ENCODE measurements at regions not wholly inside any gene's neighbourhood (a gene's known extent, or its start where the extent isn't known, plus 50 kb on each side); places are given as distances from the start of the nearest gene placed in this dataset.

DNA sequence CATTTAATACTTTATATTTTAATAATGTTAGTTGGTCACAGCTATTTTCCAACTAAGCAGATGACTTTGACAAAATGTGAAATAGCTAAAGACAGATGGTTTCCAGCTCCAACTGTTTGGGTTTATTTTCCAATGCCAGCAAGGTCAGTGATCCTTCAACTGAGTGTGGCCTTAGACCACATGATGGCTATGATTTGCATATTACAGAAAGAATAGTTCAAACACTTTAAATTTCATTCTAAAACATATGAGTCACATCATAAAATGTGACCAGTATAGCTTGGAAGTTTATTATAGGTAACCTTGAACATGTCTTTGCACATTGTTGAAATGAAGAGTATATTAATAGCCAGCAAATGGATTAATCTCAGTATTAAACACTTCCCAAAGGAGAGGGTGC is 454.0 kb upstream of the C1orf87 start:
- no peak overlapping the region for H3K4me3 ChIP-seq
- TF ChIP-seq, protein P1, sequence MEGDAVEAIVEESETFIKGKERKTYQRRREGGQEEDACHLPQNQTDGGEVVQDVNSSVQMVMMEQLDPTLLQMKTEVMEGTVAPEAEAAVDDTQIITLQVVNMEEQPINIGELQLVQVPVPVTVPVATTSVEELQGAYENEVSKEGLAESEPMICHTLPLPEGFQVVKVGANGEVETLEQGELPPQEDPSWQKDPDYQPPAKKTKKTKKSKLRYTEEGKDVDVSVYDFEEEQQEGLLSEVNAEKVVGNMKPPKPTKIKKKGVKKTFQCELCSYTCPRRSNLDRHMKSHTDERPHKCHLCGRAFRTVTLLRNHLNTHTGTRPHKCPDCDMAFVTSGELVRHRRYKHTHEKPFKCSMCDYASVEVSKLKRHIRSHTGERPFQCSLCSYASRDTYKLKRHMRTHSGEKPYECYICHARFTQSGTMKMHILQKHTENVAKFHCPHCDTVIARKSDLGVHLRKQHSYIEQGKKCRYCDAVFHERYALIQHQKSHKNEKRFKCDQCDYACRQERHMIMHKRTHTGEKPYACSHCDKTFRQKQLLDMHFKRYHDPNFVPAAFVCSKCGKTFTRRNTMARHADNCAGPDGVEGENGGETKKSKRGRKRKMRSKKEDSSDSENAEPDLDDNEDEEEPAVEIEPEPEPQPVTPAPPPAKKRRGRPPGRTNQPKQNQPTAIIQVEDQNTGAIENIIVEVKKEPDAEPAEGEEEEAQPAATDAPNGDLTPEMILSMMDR (IDR thresholded peaks at IDR 0.05): no peak
- intact Hi-C loops (cut with DNase I): no loop called here
- H3K4me1 ChIP-seq: no peaks in the 10 kb centered on the region
- DNase-seq (no peak), ATAC-seq (no peak)
- no peaks in the 10 kb centered on the region for H3K9me3 ChIP-seq
- H3K27ac ChIP-seq: no peak overlapping the region
- H3K27me3 ChIP-seq (ENCODE audit: low read depth): no peaks in the 10 kb centered on the region
- H3K36me3 ChIP-seq: no peaks in the 10 kb centered on the region

DNA sequence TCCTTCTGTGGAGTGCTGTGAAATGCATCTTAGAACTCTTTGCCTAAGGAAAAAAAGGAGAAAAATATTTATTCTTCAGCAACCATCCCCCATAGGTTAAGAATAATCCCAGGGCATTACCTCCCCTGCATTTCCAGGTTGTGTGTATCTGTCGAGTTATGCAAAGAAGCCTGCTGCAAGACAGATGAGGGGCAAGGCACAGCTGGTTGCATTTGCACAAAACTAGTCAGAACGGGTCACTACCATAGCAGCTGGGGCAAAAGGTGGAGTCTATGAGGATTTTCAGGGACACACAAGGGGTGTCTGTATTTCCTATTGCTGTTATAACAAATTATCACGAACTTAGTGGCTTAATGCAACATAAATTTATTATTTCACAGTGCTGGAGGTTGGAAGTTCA is 443.4 kb upstream of the C1orf87 start:
- no peak for ATAC-seq
- DNase-seq: no peak
- Histone ChIP-seq H3K27ac (no peak overlapping the region), H3K4me3 (no peak overlapping the region), H3K36me3 (no peaks in the 10 kb centered on the region), H3K4me1 (no peaks in the 10 kb centered on the region), H3K27me3 (ENCODE audit: low read depth) (no peaks in the 10 kb centered on the region), H3K9me3 (no peaks in the 10 kb centered on the region)
- TF ChIP-seq, protein P1 (IDR thresholded peaks at IDR 0.05): no peak
- intact Hi-C loops (cut with DNase I): no loop called here

DNA sequence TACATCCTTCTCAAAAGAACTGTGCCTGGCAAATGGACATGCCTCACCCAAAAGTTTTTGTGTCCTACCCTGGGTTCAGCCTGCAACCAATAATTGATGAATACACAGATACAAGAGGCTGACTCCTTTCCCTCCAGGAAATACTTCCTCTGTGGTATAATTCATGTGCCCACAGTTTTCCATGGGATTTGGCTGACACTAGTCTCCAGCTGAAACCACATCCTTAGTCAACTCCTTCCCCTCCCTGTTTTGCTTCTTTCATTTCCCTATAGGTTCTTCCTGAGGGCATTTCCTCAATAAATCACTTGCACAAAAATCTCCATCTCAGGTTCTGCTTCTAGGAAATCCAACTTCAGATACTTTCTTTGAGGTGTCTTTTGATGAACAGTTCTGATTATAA is 436.6 kb upstream of the C1orf87 start:
- DNase-seq (no peak), ATAC-seq (no peak)
- Histone ChIP-seq H3K27me3 (ENCODE audit: low read depth) (no peaks in the 10 kb centered on the region), H3K36me3 (no peaks in the 10 kb centered on the region), H3K9me3 (no peaks in the 10 kb centered on the region), H3K4me1 (no peaks in the 10 kb centered on the region), H3K27ac (no peak overlapping the region), H3K4me3 (no peak overlapping the region)
- intact Hi-C loops (cut with DNase I): no loop called here
- TF ChIP-seq, protein P1 (IDR thresholded peaks at IDR 0.05): no peak

DNA sequence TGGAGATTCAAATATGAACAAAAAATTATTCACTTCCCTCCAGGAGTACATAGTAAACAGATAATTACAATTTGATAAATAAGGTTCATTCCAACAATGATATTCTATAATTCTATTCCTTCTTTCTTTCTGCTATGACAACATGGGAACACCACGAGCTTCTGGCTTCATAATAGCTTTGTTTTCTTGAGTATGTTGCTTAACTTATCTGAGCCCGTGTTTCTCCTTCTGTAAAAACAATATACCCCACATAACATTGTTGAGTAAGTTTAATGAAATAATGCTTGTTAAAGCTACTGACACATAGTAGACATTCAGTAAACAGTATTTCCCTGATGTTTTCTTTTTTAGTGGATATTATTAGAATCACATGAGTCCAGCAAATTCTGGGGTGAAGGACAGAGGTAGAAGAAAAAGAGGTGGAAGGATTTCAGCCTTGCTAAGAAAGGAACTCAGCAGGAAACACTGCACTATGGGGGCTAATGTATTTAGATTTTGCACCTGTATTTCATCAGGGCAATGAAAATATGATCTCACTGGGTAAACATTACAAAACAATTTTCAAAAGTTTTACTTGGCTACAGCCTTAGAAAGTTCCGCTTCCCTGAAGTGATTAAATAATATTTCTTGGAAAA is 430.8 kb upstream of the C1orf87 start:
- no peaks in the 10 kb centered on the region for H3K36me3 ChIP-seq
- intact Hi-C loops (cut with DNase I): no loop called here
- TF ChIP-seq, protein P1 (IDR thresholded peaks at IDR 0.05): no peak
- DNase-seq (no peak), ATAC-seq (peak in 1 of 2 donors; percentile 68)
- no peaks in the 10 kb centered on the region for H3K27me3 ChIP-seq (ENCODE audit: low read depth)
- H3K27ac ChIP-seq: no peak overlapping the region
- H3K9me3 ChIP-seq: no peaks in the 10 kb centered on the region
- H3K4me3 ChIP-seq: no peak overlapping the region
- H3K4me1 ChIP-seq: no peaks in the 10 kb centered on the region

DNA sequence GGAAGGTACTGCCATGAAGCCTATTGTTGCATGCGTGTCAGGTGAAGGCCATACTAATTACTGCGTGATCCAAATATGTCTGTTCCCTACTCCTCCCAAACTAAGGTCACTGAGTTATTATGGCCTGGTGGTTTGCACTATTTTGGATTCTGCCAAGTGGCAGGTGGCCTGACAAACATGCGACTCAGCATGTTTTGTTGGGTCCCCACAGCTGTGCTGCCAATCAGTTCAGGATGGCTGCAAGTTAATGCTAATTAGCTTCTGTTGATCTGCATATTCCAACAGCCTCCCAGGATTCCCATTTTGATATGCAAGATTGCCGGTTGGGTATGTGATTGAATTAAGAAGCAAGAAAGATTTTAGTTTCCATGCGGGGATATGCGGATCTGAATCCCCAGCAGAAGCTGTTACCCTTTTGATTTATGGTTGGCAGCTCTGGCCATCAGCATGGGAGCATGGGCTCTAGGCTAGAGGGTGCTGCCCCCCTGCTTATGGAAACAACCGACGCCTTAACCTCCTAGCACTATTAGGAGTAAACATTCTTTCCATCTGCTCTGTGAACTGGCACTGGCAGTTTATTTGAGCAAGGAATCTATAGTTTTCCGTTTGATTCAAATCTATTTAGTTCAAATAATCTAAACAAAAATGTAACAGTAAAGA is 429.8 kb upstream of the C1orf87 start:
- intact Hi-C loops (cut with DNase I): no loop called here
- TF ChIP-seq, protein P1 (IDR thresholded peaks at IDR 0.05): no peak
- H3K9me3 ChIP-seq: peaks cover 6% of the 10 kb centered on the region
- H3K27me3 ChIP-seq (ENCODE audit: low read depth): no peaks in the 10 kb centered on the region
- H3K27ac ChIP-seq: no peak overlapping the region
- no peaks in the 10 kb centered on the region for H3K36me3 ChIP-seq
- no peak overlapping the region for H3K4me3 ChIP-seq
- no peak for ATAC-seq
- H3K4me1 ChIP-seq: no peaks in the 10 kb centered on the region
- no peak for DNase-seq
